Suprapubic skin (tissue), 4 donors: ENCODE measurements at regions not wholly inside any gene's neighbourhood (a gene's known extent, or its start where the extent isn't known, plus 50 kb on each side); places are given as distances from the start of the nearest gene placed in this dataset.

Experiments used
- POLR2A ChIP-seq, 2 donors: fragments of 450-650 bp; IDR thresholded peaks; one replicate each; pipeline ENCODE4 v1.6.1; 2017; ENCODE audit warnings: antibody characterized with exemption in 2 of 2, mild to moderate bottlenecking in 2 of 2, moderate library complexity in 2 of 2
- POLR2AphosphoS5 ChIP-seq, 3 donors: sonication (generic); formaldehyde crosslinking; IDR thresholded peaks; one replicate each; pipeline ENCODE4 v1.6.1; 2017; ENCODE audit warnings: antibody characterized with exemption in 3 of 3
- TF ChIP-seq, protein P1 (sequence below), 2 donors: fragments of 200-600 bp in 1 of 2; fragments of 450-650 bp in 1 of 2; sonication (generic) in 1 of 2; IDR thresholded peaks; one replicate each; pipeline ENCODE4 v1.5.1; 2016 to 2019; ENCODE audit warnings: antibody characterized with exemption in 2 of 2, mild to moderate bottlenecking in 1 of 2, moderate library complexity in 1 of 2

- TF ChIP-seq, protein P1, sequence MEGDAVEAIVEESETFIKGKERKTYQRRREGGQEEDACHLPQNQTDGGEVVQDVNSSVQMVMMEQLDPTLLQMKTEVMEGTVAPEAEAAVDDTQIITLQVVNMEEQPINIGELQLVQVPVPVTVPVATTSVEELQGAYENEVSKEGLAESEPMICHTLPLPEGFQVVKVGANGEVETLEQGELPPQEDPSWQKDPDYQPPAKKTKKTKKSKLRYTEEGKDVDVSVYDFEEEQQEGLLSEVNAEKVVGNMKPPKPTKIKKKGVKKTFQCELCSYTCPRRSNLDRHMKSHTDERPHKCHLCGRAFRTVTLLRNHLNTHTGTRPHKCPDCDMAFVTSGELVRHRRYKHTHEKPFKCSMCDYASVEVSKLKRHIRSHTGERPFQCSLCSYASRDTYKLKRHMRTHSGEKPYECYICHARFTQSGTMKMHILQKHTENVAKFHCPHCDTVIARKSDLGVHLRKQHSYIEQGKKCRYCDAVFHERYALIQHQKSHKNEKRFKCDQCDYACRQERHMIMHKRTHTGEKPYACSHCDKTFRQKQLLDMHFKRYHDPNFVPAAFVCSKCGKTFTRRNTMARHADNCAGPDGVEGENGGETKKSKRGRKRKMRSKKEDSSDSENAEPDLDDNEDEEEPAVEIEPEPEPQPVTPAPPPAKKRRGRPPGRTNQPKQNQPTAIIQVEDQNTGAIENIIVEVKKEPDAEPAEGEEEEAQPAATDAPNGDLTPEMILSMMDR (IDR thresholded peaks at IDR 0.05), result no peak
- TF ChIP-seq POLR2AphosphoS5 (IDR thresholded peaks at IDR 0.05), result no peak
- TF ChIP-seq POLR2A (IDR thresholded peaks at IDR 0.05), result no peak
Measured at GRCh38 chr3:110686701-110687100, 384.9 kb upstream of the NECTIN3 start.
